HT1080 (cell line): ENCODE measurements at regions not wholly inside any gene's neighbourhood (a gene's known extent, or its start where the extent isn't known, plus 50 kb on each side); places are given as distances from the start of the nearest gene placed in this dataset.

Experiments used
- DNase-seq: peaks from one replicate; pipeline ENCODE4 v3.0.0-alpha.2; 2015; ENCODE audit warnings: low read depth

- DNase-seq: no peak
Observed at GRCh38 chr16:73285436-73286201, 237.7 kb upstream of the ZFHX3 start.

- no peak for DNase-seq
Observed at GRCh38 chr16:73280388-73280787, 232.5 kb upstream of the ZFHX3 start.

- DNase-seq: no peak
Observed at GRCh38 chr16:73279451-73279850, 231.5 kb upstream of the ZFHX3 start.

- DNase-seq: no peak
Observed at GRCh38 chr16:73277071-73277470, 229.1 kb upstream of the ZFHX3 start.

- DNase-seq: no peak
Observed at GRCh38 chr16:73275448-73275847, 227.5 kb upstream of the ZFHX3 start.

GRCh38 chr16:73275024-73275423 lies 227.1 kb upstream of the ZFHX3 start:
- no peak for DNase-seq

GRCh38 chr16:73274140-73274539 lies 226.2 kb upstream of the ZFHX3 start:
- no peak for DNase-seq

GRCh38 chr16:73268366-73268993 lies 220.6 kb upstream of the ZFHX3 start:
- DNase-seq: no peak

GRCh38 chr16:73265935-73266334 lies 218.0 kb upstream of the ZFHX3 start:
- no peak for DNase-seq

GRCh38 chr16:73265124-73265837 lies 217.4 kb upstream of the ZFHX3 start:
- no peak for DNase-seq

- no peak for DNase-seq
Observed at GRCh38 chr16:73262931-73263330, 215.0 kb upstream of the ZFHX3 start.

GRCh38 chr16:73255031-73255430 lies 207.1 kb upstream of the ZFHX3 start:
- no peak for DNase-seq

- no peak for DNase-seq
Observed at GRCh38 chr16:73253922-73254480, 206.1 kb upstream of the ZFHX3 start.

- no peak for DNase-seq
Observed at GRCh38 chr16:73252446-73252845, 204.5 kb upstream of the ZFHX3 start.

- DNase-seq: no peak
Observed at GRCh38 chr16:73251608-73252007, 203.7 kb upstream of the ZFHX3 start.

GRCh38 chr16:73248316-73248715 lies 200.4 kb upstream of the ZFHX3 start:
- no peak for DNase-seq

GRCh38 chr16:73240920-73241319 lies 193.0 kb upstream of the ZFHX3 start:
- no peak for DNase-seq

- DNase-seq: no peak
Observed at GRCh38 chr16:73237601-73238000, 189.7 kb upstream of the ZFHX3 start.

GRCh38 chr16:73234496-73234895 lies 186.6 kb upstream of the ZFHX3 start:
- DNase-seq: no peak

GRCh38 chr16:73233846-73234424 lies 186.0 kb upstream of the ZFHX3 start:
- no peak for DNase-seq

- DNase-seq: no peak
Observed at GRCh38 chr16:73233329-73233765, 185.4 kb upstream of the ZFHX3 start.
